HG02588 (cell line): ENCODE measurements at regions not wholly inside any gene's neighbourhood (a gene's known extent, or its start where the extent isn't known, plus 50 kb on each side); places are given as distances from the start of the nearest gene placed in this dataset.

Experiments used
- ATAC-seq: cut with Tn5 transposase; IDR thresholded peaks from one replicate; pipeline ENCODE4 v1.9.1; 2021; ENCODE audit warnings: mild to moderate bottlenecking, moderate library complexity; ENCODE audit not compliant: unreplicated experiment

GRCh38 chr2:150601280-150602038 is 114.0 kb upstream of the RND3 start:
- no peak for ATAC-seq

- no peak for ATAC-seq
Measured at GRCh38 chr2:150599889-150600288, 112.4 kb upstream of the RND3 start.

- ATAC-seq, result no peak
Measured at GRCh38 chr2:150598383-150598782, 110.9 kb upstream of the RND3 start.

- no peak for ATAC-seq
Measured at GRCh38 chr2:150595803-150596470, 108.5 kb upstream of the RND3 start.

GRCh38 chr2:150594299-150594698 is 106.8 kb upstream of the RND3 start:
- no peak for ATAC-seq

- no peak for ATAC-seq
Measured at GRCh38 chr2:150591496-150592285, 104.2 kb upstream of the RND3 start.

GRCh38 chr2:150589681-150590080 is 102.2 kb upstream of the RND3 start:
- no peak for ATAC-seq

GRCh38 chr2:150588506-150588870 is 101.0 kb upstream of the RND3 start:
- ATAC-seq, result no peak

- no peak for ATAC-seq
Measured at GRCh38 chr2:150587547-150588505, 100.4 kb upstream of the RND3 start.

GRCh38 chr2:150586858-150587257 is 99.4 kb upstream of the RND3 start:
- ATAC-seq, result no peak

GRCh38 chr2:150585221-150585971 is 97.9 kb upstream of the RND3 start:
- no peak for ATAC-seq

- ATAC-seq, result no peak
Measured at GRCh38 chr2:150584081-150584480, 96.6 kb upstream of the RND3 start.

- no peak for ATAC-seq
Measured at GRCh38 chr2:150581717-150582472, 94.4 kb upstream of the RND3 start.

GRCh38 chr2:150578481-150578880 is 91.0 kb upstream of the RND3 start:
- no peak for ATAC-seq

GRCh38 chr2:150575861-150576260 is 88.4 kb upstream of the RND3 start:
- no peak for ATAC-seq

GRCh38 chr2:150572961-150573395 is 85.5 kb upstream of the RND3 start:
- peak; percentile 98 for ATAC-seq

- ATAC-seq, result no peak
Measured at GRCh38 chr2:150572194-150572766, 84.8 kb upstream of the RND3 start.

GRCh38 chr2:150571121-150571520 is 83.7 kb upstream of the RND3 start:
- no peak for ATAC-seq

- no peak for ATAC-seq
Measured at GRCh38 chr2:150570712-150571111, 83.2 kb upstream of the RND3 start.
